SW 1271 (cell line): ENCODE measurements at regions not wholly inside any gene's neighbourhood (a gene's known extent, or its start where the extent isn't known, plus 50 kb on each side); places are given as distances from the start of the nearest gene placed in this dataset.
A peak's percentile ranks its signal among the peaks of the same experiment; 100 is the strongest.

Experiments
- DNase-seq, 2 experiments: peaks; one replicate each; lab custom pipeline; 2025; lab: John Stamatoyannopoulos, UW

DNA sequence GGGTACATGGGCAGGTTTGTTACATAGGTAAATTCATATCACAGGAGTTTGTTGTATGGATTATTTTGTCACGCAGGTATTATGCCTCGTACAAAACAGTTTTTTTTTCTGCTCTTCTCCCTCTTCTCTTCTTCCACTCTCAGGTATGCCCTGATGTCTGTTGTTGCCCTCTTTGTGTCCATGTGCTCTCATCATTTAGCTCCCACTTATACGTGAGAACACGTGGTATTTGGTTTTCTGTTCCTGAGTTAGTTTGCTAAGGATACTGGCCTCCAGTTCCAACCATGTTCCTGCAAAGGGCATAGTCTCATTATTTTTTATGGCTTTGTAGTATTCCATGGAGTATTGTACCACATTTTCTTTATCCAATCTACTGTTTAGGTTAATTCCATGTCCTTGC lies 65.7 kb downstream of the UNC5CL start:
- DNase-seq = no peak

DNA sequence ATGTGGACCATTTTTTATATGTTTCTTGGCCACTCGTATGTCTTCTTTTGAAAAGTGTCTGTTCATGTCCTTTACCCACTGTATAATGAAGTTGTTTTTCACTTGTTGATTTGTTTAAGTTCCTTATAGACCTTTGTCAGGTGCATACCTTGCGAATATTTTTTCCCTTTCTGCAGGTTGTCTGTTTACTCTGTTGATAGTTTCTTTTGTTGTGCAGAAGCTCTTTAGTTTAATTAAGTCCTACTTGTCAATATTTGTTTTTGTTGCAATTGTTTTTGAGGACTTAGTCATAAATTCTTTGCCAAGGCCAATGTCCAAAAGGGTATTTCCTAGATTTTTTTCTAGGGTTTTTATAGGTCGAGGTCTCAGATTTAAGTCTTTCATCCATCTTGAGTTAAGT lies 66.2 kb downstream of the UNC5CL start:
- no peak for DNase-seq

DNA sequence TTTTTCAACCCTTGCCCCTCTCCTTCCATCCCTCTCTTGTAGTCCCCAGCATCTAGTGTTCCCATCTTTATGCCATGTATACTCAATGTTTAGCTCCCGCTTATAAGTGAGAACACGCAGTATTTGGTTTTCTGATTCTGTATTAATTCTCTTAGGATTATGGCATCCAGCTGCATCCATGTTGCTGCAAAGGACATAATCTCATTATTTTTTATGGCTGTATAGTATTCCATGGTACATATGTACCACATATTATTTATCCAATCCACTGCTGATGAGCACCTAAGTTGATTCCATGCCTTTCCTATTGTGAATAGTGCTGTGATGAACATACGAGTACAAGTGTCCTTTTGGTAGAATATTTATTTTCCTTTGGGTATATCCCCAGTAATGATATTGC lies 66.8 kb downstream of the UNC5CL start:
- DNase-seq = no peak

DNA sequence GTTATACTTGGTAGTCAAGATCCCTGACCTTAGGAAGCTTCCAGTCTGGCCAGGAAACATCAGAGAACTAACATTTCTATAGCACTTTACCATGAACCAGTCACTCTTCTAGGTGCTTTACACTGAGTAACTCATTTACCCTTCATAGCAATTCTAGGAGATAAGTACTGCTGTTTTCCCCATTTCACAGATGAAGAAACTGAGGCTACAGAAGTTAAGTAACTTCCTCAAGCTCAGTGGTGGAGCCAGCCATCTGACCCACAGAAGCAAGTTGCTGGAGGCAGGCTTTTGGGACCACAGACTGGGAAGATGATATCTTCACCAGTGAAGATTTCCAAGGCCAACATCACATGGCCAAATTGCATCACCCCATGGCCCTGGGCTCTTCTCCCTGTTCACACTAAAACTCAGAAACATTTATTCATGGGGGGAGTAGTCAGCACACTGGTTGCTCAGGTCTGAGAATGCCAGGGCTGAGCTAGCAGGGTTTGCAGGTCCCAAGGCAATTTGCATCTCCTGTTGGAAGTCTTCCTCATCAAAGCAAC lies 70.3 kb downstream of the UNC5CL start:
- no peak for DNase-seq

DNA sequence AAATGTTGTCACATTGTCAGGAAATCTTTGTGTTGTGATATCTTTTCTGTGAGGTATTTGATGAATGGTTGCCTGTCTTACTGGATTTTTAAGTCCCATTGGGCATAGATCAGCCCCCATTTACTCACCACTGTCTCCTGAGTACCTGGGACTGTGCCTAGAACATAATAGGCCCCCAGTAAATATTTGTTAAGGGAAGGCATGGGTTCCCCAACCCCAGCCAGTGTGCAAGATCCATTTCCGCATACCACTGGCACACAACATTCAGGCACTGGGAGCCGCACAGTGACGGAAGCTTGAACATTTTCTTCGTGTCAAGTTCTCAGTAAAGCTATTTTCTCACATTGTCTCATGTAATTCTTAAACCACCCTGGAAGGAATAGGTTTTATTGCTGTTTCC lies 72.2 kb downstream of the UNC5CL start:
- DNase-seq = no peak

DNA sequence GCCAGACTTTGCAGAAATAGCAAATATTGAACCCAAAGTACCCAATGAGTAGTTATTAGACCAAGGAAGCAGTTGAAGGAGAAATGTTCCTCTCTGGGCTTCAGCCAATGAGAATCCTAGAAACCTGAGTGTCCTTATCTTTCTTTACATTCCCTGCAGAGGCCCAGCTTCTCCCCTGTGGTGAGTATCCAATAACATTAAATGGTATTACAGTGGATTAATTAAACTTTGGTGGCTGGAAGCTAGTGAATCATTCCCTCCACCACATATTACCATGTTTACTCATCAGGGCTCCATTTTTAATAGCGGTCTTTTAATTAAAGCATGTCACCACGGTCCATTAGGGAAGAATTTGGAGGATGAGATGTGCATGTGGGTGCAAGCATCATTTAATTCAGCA lies 74.0 kb downstream of the UNC5CL start:
- no peak for DNase-seq

DNA sequence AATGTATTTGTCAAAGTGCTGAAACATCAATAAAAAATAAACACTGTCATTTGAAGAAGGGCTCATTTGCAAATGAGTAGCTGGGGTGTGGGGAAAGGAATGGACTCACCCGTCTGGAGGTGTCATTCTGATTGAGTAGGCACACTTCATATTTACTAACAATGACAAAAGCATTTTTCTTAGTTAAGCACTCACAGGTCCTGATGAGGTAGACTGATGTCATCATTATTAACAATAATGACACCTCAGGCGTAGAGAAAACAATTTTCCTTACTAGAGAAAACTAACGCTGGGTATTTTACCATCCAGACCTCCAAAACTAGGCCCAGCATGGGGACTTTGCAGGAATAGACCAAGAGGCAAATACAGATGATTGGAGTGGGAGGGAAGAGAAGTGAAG lies 76.0 kb downstream of the UNC5CL start:
- no peak for DNase-seq

DNA sequence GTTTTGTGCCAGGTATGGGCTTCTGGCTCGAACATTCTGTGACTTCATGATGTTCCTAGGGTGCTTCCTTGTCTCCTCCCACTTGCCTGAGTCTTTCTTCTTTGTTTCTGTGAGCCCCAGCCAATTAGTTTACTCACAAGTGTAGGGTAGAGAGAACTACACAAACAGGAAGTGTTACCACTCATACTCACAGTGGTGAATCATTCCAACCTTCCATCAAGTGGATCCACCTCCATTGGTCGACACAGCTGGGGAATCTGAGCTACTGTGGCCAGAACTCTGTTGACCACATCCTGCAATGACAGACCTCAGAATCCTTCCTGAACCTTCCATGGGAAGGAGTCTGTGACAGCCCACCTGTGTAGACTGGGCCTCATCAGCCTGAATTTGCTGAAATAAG lies 76.8 kb downstream of the UNC5CL start:
- peak; percentile 73 to 88 for DNase-seq

DNA sequence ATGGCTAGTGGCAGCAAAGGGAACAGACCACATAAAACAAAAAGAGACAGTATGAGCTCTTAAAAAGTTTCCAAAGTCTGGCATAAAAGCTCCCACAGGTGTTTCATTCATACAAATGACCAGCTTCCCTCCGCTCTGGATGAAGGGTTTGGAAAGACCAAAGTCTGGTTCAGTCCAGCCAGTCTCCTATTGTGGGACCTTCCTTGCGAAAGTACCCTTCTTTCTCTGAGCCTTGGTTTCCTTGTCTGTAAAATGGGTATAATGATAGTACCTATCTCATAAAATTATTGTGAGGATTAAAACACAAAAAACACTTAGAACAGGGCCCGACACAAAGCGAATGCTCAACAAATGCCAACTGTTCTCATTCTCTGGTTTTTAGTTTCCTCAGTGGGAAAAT lies 77.2 kb downstream of the UNC5CL start:
- no peak for DNase-seq

DNA sequence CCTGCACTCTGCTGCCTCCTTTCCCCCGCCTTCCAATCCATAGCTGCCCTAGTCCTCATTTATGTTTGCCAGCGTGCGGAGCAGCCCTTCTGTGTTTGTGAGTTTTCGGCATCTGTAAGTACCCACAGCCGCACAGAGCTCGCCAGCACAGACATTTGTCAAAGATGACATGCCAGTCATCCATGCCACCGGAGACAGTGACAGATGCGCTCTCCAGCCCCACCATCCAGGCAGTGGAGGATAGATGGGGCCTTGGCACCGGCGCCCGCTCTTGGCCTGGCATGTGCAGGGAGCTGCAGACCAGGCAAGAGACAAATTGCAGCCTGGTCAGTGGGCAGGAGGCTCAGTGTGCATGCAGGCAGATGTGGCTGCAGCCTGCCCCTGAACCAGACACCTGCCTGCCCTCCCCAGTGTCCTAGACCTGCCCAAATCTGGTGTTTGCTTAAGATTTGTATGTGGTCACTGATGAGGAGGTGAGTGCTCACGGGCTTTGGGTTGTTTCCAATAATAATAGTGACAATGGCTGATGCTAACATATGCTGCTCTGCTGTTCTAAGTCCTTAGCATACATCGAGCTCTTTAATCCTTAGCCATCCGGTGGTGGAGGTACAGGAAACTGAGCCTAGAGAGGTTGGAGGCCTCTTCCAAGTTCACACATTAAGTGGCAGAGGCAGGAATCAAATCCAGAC lies 78.1 kb downstream of the UNC5CL start:
- no peak for DNase-seq

DNA sequence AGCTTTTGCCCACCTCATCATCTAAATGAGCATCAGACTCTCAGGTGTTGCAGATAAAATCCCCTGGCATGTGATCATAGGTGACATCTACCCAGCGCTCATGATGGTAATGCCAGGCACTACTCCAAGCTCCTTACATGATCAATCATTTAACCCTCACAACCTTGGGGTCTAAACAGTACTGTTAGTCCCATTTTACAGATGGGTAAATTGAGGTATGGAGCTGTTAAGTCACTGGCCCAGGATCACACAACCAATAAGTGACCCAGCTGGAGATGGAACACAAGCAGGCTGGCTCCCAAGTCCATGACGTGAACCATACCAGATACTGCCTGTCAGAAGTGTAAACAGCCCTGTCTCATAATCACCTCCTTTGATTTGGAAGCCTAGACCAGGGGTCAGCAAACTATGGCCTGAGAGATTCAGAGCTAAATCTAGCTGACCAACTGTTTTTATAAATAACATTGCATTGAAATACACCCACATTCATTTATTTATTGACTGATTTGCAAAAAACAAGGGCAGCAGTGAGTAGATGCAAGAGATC lies 79.2 kb downstream of the UNC5CL start:
- DNase-seq = no peak

DNA sequence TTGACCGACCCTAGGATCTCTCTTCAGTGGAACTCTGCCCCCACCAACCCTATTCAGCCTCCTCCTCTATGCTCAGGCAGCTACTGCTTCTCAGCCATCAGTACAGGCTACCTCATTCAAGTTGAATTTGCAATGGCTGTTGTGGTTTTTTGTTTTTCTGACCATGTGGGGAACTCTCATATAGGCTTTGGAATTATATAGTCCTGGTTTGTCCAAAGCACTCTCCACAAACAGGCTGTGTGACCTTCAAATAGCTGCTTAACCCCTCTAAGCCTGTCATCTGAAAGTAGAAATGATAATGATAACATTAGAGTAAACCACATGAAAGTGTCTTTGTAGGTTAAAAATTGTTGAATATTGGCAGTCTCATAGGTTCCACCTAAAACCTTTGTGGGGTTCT lies 80.3 kb downstream of the UNC5CL start:
- no peak for DNase-seq

DNA sequence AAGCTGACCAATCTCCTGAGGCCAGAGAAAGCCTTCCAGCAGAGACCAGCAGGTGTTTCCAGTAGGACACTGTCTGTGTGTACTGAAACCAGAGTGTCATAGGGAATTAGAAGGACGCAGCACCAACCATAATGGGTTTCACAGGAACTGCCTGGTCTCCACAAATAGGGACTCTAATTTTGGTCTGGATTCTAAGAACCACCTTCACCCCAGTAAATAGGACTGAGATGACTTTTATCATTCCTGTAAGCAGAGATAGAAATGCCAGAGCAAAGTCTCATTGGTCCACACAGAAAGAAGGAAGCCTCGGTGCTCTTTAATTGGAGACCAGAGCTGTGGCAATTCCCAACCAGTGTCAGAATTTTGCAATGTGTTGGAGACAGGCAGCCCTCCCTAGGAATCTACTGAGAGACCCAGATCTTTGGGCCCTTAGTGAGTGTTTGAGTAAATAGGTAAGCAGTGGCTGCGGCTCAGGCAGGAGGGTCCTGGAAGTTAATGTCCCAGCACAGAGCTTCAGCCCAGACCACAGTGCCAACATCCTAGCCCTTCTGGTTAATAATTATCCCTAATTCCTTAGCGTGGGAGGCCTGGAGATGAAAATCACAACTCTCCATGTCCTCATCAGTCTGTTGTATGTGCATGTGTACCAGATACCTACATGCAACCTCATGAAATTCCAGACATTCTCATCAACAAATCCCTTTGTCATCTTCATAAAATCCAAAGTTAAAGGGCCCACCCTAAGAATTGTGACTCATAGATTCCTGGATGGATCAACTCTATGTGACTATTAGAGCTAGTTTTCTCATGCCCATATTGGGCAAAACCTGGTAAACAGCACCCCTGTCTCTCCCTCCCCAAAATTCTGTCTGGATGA lies 81.2 kb downstream of the UNC5CL start:
- peak in 1 of 2 experiments; percentile 17 for DNase-seq

DNA sequence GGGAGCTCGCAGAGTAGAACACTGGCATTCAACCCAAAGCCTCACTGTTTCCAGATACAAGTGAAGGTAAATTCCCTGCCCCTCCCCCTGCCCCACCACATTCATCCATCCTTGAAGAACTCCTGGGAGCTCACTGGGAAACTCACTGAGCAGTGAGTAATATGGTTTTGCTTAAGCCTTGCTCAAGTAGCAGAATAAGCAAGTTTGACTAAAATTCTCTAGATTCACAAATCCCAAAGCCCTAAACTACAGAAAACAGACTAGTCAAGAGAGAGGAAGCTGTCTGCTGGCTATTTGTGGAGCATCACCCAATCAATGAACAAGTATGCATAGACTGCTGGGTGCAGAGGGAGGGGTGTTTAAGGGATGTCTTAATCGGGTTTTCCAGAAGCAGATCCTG lies 82.1 kb downstream of the UNC5CL start:
- DNase-seq = no peak

DNA sequence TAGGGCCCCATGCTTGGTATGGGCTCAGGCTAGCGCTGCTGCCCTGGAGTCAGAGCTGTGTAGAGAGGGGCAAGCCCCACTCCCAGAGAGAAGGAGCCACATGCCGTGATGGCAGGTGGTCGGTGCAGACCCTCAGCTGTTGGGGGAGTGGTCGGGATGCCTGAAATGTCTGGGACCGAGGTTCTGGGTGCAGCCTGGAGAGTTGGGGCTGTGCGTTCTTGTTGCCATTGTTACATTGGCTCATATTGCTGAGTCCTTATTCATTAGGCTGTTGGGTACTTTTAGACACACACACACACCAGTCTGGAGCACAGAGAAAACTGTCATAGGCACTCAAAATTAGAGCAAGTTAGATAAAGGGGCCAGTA lies 83.9 kb downstream of the UNC5CL start:
- DNase-seq = no peak

DNA sequence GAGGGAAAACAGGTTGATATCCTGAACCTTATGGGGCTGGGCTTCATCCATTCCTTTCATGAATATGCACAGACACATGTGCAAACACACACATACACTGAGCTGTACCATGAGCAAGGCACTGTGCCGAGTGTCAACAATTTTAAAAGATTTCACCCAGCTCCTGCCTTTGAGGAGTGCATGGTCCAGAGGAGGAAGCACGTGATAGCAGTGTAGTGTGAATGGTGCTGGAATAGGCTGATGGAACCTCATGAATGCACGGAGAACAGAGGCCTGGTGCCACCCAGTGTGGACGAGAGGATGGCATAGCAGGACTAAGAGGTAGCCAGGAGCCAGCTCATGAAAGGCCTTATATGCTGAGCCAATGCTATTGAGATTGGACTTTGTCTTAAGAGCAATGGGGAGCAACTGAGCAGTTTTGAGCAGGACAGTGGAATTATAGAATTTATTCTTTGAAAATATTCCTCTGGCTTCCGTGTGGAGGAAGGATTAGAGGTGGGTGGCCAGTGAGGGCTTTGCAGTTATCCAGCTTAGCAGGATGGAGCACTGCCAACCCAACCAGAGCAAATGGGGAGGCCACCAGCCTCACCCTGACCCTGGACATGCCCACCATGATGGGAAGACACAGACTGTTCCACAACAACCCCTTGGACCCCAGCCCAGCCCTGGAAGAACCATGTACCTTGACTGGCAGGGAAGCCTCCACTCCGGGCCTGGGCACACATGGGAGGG lies 84.4 kb downstream of the UNC5CL start:
- no peak for DNase-seq

DNA sequence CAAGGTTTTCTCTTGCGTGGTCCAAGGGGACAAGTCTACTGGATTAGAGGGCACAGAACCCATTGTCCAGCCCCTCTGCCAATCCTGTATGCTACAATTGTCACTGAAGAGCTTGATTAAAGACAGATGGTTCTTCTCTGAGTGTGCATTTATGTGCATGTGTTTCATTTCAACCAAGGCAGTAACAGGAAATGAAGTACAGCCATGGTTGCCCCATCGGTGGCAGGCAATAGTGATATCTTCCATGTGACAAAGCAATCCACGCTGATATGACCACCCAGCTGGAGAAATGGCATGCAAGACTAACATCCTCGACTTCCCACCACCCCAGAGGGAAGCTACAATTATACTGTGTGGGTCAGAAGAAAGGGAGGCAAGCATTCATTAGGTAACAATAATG lies 85.5 kb downstream of the UNC5CL start:
- no peak for DNase-seq

DNA sequence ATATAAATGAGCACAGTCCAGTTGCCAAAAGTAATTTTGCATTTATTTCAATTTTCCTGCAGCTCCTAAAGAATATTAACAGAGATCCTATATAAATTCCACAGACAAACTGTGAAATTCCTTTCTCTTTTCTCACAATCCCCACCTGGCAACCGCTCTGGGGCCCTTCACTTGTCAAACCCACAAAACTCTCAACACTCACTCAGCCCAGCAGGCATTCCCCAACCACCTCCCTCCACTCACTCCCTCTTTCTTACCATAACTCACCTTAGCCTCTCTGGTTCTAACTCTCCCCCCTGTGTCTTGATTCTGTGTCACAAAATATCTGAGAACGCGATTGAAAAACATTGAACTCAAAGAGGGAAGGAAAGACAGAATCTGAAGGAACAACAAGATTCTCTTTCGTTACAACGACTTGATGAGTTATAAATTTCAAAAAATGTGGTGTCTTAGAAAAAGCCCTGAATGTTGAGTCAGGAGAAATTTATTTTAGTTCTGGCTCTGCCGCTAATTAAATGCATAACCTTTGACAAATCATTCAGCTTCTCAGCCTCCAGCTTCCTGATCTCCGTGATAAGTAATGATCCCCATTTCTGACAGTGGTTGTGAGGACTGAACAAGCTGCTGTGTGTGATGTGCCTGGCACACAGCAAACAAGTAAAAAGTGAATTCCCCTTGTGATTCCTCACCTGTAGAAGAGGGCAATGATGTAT lies 87.9 kb downstream of the UNC5CL start:
- DNase-seq = no peak

DNA sequence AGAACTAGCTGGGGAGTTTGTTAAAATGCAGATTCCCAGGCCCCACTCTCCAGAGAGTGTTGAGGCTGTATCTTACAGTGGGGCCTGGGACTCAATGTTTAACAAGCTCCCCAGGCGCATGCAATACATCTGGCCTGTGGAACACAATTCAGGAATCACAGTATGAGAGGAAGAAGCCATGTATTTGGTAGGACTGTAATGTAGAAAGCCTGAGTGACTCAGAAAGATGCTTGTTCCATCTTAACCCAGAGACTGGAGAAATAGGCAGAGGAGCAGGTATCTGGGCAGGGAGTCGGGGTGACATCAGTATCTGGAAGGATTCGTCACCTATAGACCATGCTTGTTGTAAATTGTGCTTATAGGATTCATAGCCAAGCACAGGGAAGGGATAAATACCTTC lies 90.5 kb downstream of the UNC5CL start:
- DNase-seq = no peak

DNA sequence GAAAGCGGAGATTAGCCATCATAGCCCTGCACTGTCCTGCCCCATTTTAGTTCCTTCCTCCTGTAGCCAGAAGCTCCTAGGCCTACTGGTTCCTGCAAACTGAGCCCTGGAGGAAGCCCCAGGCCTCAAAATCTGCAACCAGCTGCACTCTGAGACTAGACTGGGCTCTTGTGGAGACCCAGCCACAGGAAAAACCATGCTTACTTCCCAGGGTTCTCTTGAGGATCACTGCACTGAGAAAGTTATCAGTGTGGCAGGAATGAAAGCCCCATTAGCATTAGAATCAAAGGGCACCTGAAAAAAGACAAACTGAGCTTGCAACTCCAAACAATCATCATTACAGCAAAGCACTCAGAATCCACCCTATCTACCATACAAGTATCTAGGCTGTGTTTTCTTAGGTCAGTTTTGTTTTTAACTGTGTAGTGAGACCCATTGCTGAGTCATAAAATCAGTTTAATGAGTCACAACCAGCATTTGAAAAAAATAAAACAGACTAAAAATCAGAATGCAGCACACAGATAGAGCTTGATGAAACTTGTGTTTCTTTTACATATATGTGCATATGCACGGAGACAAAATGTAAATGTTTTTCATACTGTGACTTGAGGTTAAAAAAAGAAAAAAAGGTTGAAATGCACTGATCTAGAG lies 91.0 kb downstream of the UNC5CL start:
- DNase-seq = peak in 1 of 2 experiments; percentile 12

DNA sequence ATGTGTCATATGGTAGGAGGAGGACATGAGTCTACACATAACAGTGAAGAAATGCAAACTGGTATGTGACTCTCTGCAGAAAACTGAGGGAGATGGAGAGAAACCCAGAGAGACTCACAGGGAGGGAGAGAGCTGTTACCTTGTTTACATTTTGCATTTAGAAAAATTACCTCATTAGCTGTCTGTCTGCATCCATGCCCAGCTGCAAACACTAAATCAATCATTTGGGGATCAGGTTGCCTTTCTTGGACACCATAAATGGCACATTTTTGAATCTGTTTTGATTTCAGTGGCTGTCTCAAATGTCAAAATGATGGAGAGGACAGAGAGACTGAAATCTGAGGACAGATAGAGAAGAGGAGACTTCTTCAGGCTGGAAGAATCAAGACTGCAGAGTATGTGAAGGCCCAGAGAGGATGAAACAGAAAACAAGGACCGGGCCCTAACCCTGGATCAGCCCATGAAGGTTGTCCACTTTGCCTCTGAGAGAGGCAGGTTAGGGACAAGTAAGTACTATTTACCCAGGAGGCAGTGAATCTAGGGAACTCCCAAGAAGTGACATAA lies 92.2 kb downstream of the UNC5CL start:
- no peak for DNase-seq
